Esophagus squamous epithelium (tissue), 4 donors: ENCODE measurements at regions not wholly inside any gene's neighbourhood (a gene's known extent, or its start where the extent isn't known, plus 50 kb on each side); places are given as distances from the start of the nearest gene placed in this dataset.

ENCODE experiments used
- POLR2A ChIP-seq, 4 donors: fragments of 450-650 bp; IDR thresholded peaks; one replicate each; pipeline ENCODE4 v1.6.1; 2017; ENCODE audit warnings: antibody characterized with exemption in 4 of 4, mild to moderate bottlenecking in 4 of 4, moderate library complexity in 3 of 4
- TF ChIP-seq, protein P1 (sequence below), 6 experiments: fragments of 450-650 bp in 4 of 6; fragments of 200-600 bp in 2 of 6; sonication (generic) in 2 of 6; IDR thresholded peaks; one replicate each; pipeline ENCODE4 v1.5.1; 2016 to 2019; ENCODE audit warnings: antibody characterized with exemption in 6 of 6, mild to moderate bottlenecking in 4 of 6, moderate library complexity in 4 of 6

GRCh38 chr5:123819833-123820232 lies 307.9 kb downstream of the CSNK1G3 start:
- TF ChIP-seq, protein P1, sequence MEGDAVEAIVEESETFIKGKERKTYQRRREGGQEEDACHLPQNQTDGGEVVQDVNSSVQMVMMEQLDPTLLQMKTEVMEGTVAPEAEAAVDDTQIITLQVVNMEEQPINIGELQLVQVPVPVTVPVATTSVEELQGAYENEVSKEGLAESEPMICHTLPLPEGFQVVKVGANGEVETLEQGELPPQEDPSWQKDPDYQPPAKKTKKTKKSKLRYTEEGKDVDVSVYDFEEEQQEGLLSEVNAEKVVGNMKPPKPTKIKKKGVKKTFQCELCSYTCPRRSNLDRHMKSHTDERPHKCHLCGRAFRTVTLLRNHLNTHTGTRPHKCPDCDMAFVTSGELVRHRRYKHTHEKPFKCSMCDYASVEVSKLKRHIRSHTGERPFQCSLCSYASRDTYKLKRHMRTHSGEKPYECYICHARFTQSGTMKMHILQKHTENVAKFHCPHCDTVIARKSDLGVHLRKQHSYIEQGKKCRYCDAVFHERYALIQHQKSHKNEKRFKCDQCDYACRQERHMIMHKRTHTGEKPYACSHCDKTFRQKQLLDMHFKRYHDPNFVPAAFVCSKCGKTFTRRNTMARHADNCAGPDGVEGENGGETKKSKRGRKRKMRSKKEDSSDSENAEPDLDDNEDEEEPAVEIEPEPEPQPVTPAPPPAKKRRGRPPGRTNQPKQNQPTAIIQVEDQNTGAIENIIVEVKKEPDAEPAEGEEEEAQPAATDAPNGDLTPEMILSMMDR (IDR thresholded peaks at IDR 0.05): no peak
- no peak for TF ChIP-seq POLR2A (IDR thresholded peaks at IDR 0.05)
